ENCODE measurements at regions not wholly inside any gene's neighbourhood (a gene's known extent, or its start where the extent isn't known, plus 50 kb on each side); places are given as distances from the start of the nearest gene placed in this dataset.
A peak's percentile ranks its signal among the peaks of the same experiment; 100 is the strongest.
"Not testable (repeated sequence)": the region's sequence is repeated elsewhere in the genome, so short reads cannot be mapped to it uniquely, and the experiment has no call there.

GRCh38 chr2:22043784-22044183 is 920.0 kb downstream of the TDRD15 start:
- Histone ChIP-seq H3K4me3 (no peak overlapping the region), H3K4me1 (replicated peaks in 1 of 2) (no peaks in the 10 kb centered on the region), H3K27ac (no peak overlapping the region)
- ATAC-seq (replicated peaks in 6 of 8): no peak
- in situ Hi-C loops (cut with MboI; ENCODE audit: low pct_unique_long_range_greater_than_20kb in 2 of 9, low sequenced_read_pairs in 9 of 9, unreplicated experiment in 9 of 9): no loop called here

GRCh38 chr2:22055784-22056620 is 932.2 kb downstream of the TDRD15 start:
- ATAC-seq (replicated peaks in 6 of 8): no peak
- in situ Hi-C loops (cut with MboI; ENCODE audit: low pct_unique_long_range_greater_than_20kb in 2 of 9, low sequenced_read_pairs in 9 of 9, unreplicated experiment in 9 of 9): no loop called here
- Histone ChIP-seq H3K27ac (no peak overlapping the region), H3K4me3 (no peak overlapping the region), H3K4me1 (replicated peaks in 1 of 2) (no peaks in the 10 kb centered on the region)
- WGBS, 10 experiments: 40 to 93% (median 73%) methylated on average over 2 to 4 of the region's 4 CpGs

- no peaks in the 10 kb centered on the region for H3K4me1 ChIP-seq (replicated peaks in 1 of 2)
These were observed 932.9 kb downstream of the TDRD15 start for GRCh38 chr2:22056621-22057132.

GRCh38 chr2:22062679-22063078 is 938.9 kb downstream of the TDRD15 start:
- in situ Hi-C loops (cut with MboI; ENCODE audit: low pct_unique_long_range_greater_than_20kb in 2 of 9, low sequenced_read_pairs in 9 of 9, unreplicated experiment in 9 of 9): no loop called here
- Histone ChIP-seq H3K4me3 (no peak overlapping the region), H3K4me1 (replicated peaks in 1 of 2) (no peaks in the 10 kb centered on the region), H3K27ac (no peak overlapping the region)
- 0 to 100% (median 74%) methylated on average over 1 to 4 of the region's 4 CpGs for WGBS, 10 experiments
- ATAC-seq (replicated peaks in 6 of 8): peak in 1 of 8 experiments; percentile 81

More at GRCh38 chr2:22056621-22057132, 932.9 kb downstream of the TDRD15 start:
- WGBS, 10 experiments: 40 to 100% (median 81%) methylated on average over 1 to 5 of the region's 5 CpGs; no CpG with 5 or more reads in 2 of the 10 experiments
- ATAC-seq (replicated peaks in 6 of 8): no peak
- Histone ChIP-seq H3K4me3 (no peak overlapping the region), H3K27ac (no peak overlapping the region)
- in situ Hi-C loops (cut with MboI; ENCODE audit: low pct_unique_long_range_greater_than_20kb in 2 of 9, low sequenced_read_pairs in 9 of 9, unreplicated experiment in 9 of 9): no loop called here

GRCh38 chr2:22076454-22076853 is 952.7 kb downstream of the TDRD15 start:
- 0 to 100% (median 40%) methylated on average over 1 of the region's 1 CpG; no CpG with 5 or more reads in 4 of the 10 experiments for WGBS, 10 experiments
- H3K27ac ChIP-seq: no peak overlapping the region
- H3K4me1 ChIP-seq (replicated peaks in 1 of 2): no peaks in the 10 kb centered on the region
- in situ Hi-C loops (cut with MboI; ENCODE audit: low pct_unique_long_range_greater_than_20kb in 2 of 9, low sequenced_read_pairs in 9 of 9, unreplicated experiment in 9 of 9): no loop called here
- H3K4me3 ChIP-seq: no peak overlapping the region
- peak in 1 of 8 experiments; percentile 67 for ATAC-seq (replicated peaks in 6 of 8)

GRCh38 chr2:22078701-22079100 is 954.9 kb downstream of the TDRD15 start:
- no peak for ATAC-seq (replicated peaks in 6 of 8)
- Histone ChIP-seq H3K27ac (no peak overlapping the region), H3K4me3 (no peak overlapping the region), H3K4me1 (replicated peaks in 1 of 2) (no peaks in the 10 kb centered on the region)
- in situ Hi-C loops (cut with MboI; ENCODE audit: low pct_unique_long_range_greater_than_20kb in 2 of 9, low sequenced_read_pairs in 9 of 9, unreplicated experiment in 9 of 9): no loop called here

GRCh38 chr2:22079583-22079982 is 955.8 kb downstream of the TDRD15 start:
- ATAC-seq (replicated peaks in 6 of 8): no peak
- no peak overlapping the region for H3K4me3 ChIP-seq
- 0 to 100% (median 72%) methylated on average over 2 to 3 of the region's 3 CpGs for WGBS, 10 experiments
- in situ Hi-C loops (cut with MboI; ENCODE audit: low pct_unique_long_range_greater_than_20kb in 2 of 9, low sequenced_read_pairs in 9 of 9, unreplicated experiment in 9 of 9): no loop called here
- no peaks in the 10 kb centered on the region for H3K4me1 ChIP-seq (replicated peaks in 1 of 2)
- H3K27ac ChIP-seq: no peak overlapping the region

GRCh38 chr2:22086726-22087125 is 963.0 kb downstream of the TDRD15 start:
- 0 to 100% (median 70%) methylated on average over 1 to 2 of the region's 2 CpGs; no CpG with 5 or more reads in 1 of the 10 experiments for WGBS, 10 experiments
- no peak for ATAC-seq (replicated peaks in 6 of 8)
- no peaks in the 10 kb centered on the region for H3K4me1 ChIP-seq (replicated peaks in 1 of 2)
- no peak overlapping the region for H3K27ac ChIP-seq
- in situ Hi-C loops (cut with MboI; ENCODE audit: low pct_unique_long_range_greater_than_20kb in 2 of 9, low sequenced_read_pairs in 9 of 9, unreplicated experiment in 9 of 9): no loop called here
- no peak overlapping the region for H3K4me3 ChIP-seq

GRCh38 chr2:22103617-22104016 is 979.8 kb downstream of the TDRD15 start:
- H3K4me1 ChIP-seq (replicated peaks in 1 of 2); H3K4me3 ChIP-seq; ATAC-seq (replicated peaks in 6 of 8); in situ Hi-C loops (cut with MboI; ENCODE audit: low pct_unique_long_range_greater_than_20kb in 2 of 9, low sequenced_read_pairs in 9 of 9, unreplicated experiment in 9 of 9); H3K27ac ChIP-seq: not testable (repeated sequence)
- 10 to 100% (median 59%) methylated on average over 1 to 3 of the region's 3 CpGs; no CpG with 5 or more reads in 1 of the 10 experiments for WGBS, 10 experiments

- H3K4me1 ChIP-seq (replicated peaks in 1 of 2): no peaks in the 10 kb centered on the region
- no peak overlapping the region for H3K4me3 ChIP-seq
- no peak overlapping the region for H3K27ac ChIP-seq
- peak in 1 of 8 experiments; percentile 30 for ATAC-seq (replicated peaks in 6 of 8)
- in situ Hi-C loops (cut with MboI; ENCODE audit: low pct_unique_long_range_greater_than_20kb in 2 of 9, low sequenced_read_pairs in 9 of 9, unreplicated experiment in 9 of 9): no loop called here
- WGBS, 10 experiments: 0 to 100% (median 71%) methylated on average over 1 to 3 of the region's 3 CpGs
These were observed 986.5 kb downstream of the TDRD15 start for GRCh38 chr2:22110244-22110651.

GRCh38 chr2:22124003-22124402 is 1000.2 kb downstream of the TDRD15 start:
- Histone ChIP-seq H3K27ac (no peak overlapping the region), H3K4me3 (no peak overlapping the region), H3K4me1 (replicated peaks in 1 of 2) (no peaks in the 10 kb centered on the region)
- ATAC-seq (replicated peaks in 6 of 8): no peak
- in situ Hi-C loops (cut with MboI; ENCODE audit: low pct_unique_long_range_greater_than_20kb in 2 of 9, low sequenced_read_pairs in 9 of 9, unreplicated experiment in 9 of 9): no loop called here
- 0 to 88% (median 46%) methylated on average over 2 to 4 of the region's 4 CpGs; no CpG with 5 or more reads in 2 of the 10 experiments for WGBS, 10 experiments

- no peak overlapping the region for H3K4me3 ChIP-seq
- H3K4me1 ChIP-seq (replicated peaks in 1 of 2): no peaks in the 10 kb centered on the region
- in situ Hi-C loops (cut with MboI; ENCODE audit: low pct_unique_long_range_greater_than_20kb in 2 of 9, low sequenced_read_pairs in 9 of 9, unreplicated experiment in 9 of 9): no loop called here
- no peak for ATAC-seq (replicated peaks in 6 of 8)
- no peak overlapping the region for H3K27ac ChIP-seq
- 27 to 93% (median 71%) methylated on average over 3 to 5 of the region's 5 CpGs; no CpG with 5 or more reads in 6 of the 10 experiments for WGBS, 10 experiments
These were observed 1002.3 kb downstream of the TDRD15 start for GRCh38 chr2:22126106-22126505.

- H3K27ac ChIP-seq: no peak overlapping the region
- H3K4me3 ChIP-seq: no peak overlapping the region
- H3K4me1 ChIP-seq (replicated peaks in 1 of 2): no peaks in the 10 kb centered on the region
- ATAC-seq (replicated peaks in 6 of 8): no peak
- in situ Hi-C loops (cut with MboI; ENCODE audit: low pct_unique_long_range_greater_than_20kb in 2 of 9, low sequenced_read_pairs in 9 of 9, unreplicated experiment in 9 of 9): no loop called here
These were observed 1003.2 kb downstream of the TDRD15 start for GRCh38 chr2:22126978-22127377.

GRCh38 chr2:22134421-22134820 is 1010.7 kb downstream of the TDRD15 start:
- H3K4me1 ChIP-seq (replicated peaks in 1 of 2): no peaks in the 10 kb centered on the region
- ATAC-seq (replicated peaks in 6 of 8): no peak
- H3K27ac ChIP-seq: no peak overlapping the region
- 20 to 100% (median 79%) methylated on average over 1 to 4 of the region's 4 CpGs; no CpG with 5 or more reads in 3 of the 10 experiments for WGBS, 10 experiments
- no peak overlapping the region for H3K4me3 ChIP-seq
- in situ Hi-C loops (cut with MboI; ENCODE audit: low pct_unique_long_range_greater_than_20kb in 2 of 9, low sequenced_read_pairs in 9 of 9, unreplicated experiment in 9 of 9): no loop called here

All from motor neuron (in vitro differentiated cells).